Subcutaneous abdominal adipose tissue (tissue), 5 donors: ENCODE measurements at regions not wholly inside any gene's neighbourhood (a gene's known extent, or its start where the extent isn't known, plus 50 kb on each side); places are given as distances from the start of the nearest gene placed in this dataset.

Source experiments
- H3K27ac ChIP-seq: one replicate; pipeline ENCODE4 v1.7.0; 2013; ENCODE audit warnings: low read depth, mild to moderate bottlenecking, inconsistent platforms, low read length, moderate library complexity
- H3K27me3 ChIP-seq, 5 donors: one replicate each; pipeline ENCODE4 v1.7.0; 2013; ENCODE audit warnings: low read length in 5 of 5, inconsistent platforms in 1 of 5; ENCODE audit not compliant: control insufficient read depth in 5 of 5, insufficient read depth in 4 of 5
- H3K36me3 ChIP-seq, 5 donors: one replicate each; pipeline ENCODE4 v1.7.0; 2013; ENCODE audit warnings: low read length in 5 of 5; ENCODE audit not compliant: control insufficient read depth in 5 of 5, insufficient read depth in 5 of 5
- H3K4me1 ChIP-seq, 5 donors: one replicate each; pipeline ENCODE4 v1.7.0; 2013; ENCODE audit warnings: low read length in 5 of 5, mild to moderate bottlenecking in 3 of 5, moderate library complexity in 1 of 5; ENCODE audit not compliant: control insufficient read depth in 5 of 5, insufficient read depth in 5 of 5
- H3K4me3 ChIP-seq, 5 donors: one replicate each; pipeline ENCODE4 v1.7.0; 2013; ENCODE audit warnings: low read length in 5 of 5, low read depth in 1 of 5
- H3K9ac ChIP-seq, 5 donors: one replicate each; pipeline ENCODE4 v1.7.0; 2013; ENCODE audit warnings: low read length in 5 of 5, mild to moderate bottlenecking in 4 of 5, moderate library complexity in 3 of 5
- H3K9me3 ChIP-seq, 5 donors: one replicate each; pipeline ENCODE4 v1.7.0; 2013; ENCODE audit warnings: low read length in 5 of 5; ENCODE audit not compliant: control insufficient read depth in 5 of 5
- donor health status: healthy.
- donor health status: healthy.
- donor health status: healthy.
- donor health status: healthy.
- donor health status: healthy.

DNA sequence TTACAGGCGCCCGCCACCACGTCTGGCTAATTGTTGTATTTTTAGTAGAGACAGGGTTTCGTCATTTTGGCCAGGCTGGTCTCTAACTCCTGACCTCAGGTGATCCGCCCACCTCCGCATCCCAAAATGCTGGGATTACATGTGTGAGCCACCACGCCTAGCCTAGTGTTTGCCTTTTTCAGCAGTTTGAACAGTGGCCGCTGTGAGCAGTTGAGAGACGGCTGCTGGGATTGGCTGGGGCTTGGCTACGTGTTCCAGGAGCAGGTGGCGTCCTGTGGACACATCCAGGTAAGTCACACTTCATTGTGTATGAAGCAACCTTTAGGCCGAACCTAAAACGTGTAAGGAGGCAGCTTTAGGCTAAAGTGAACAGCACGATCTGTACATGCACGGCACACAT is 231.8 kb upstream of the PITRM1 start:
- Histone ChIP-seq H3K4me1 (peaks cover 0 to 23% (median 9%) of the 10 kb centered on the region in 5 donors), H3K27me3 (no peaks in the 10 kb centered on the region), H3K36me3 (no peaks in the 10 kb centered on the region), H3K4me3 (no peak overlapping the region), H3K9ac (no peak overlapping the region), H3K27ac (no peak overlapping the region), H3K9me3 (no peaks in the 10 kb centered on the region)

DNA sequence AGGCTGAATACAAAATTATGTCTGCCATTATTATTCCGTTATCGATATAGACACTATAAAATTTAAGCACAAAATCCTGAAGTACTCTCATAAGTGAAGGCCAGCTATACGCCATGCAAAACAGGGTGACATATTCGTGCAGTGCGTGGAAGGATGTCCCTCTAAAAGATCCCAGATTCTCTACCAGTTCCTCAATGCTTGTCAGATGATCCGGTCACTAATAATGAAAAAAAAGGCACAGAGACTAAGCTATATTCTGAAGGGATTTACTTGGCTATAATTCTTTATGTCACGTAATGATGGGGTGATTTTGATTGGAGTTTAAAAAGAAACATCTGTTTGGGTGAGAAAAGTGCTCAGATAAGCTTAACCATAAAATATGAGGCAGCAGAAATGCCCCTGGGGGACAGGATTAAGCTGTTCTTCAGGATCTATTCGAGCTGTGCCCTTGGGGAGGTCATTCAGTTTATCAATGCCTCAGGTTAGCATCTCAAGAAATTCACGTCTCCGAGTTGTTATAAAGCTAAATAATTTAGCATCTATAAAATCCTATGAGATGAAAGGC is 229.7 kb upstream of the PITRM1 start:
- Histone ChIP-seq H3K9me3 (no peaks in the 10 kb centered on the region), H3K9ac (no peak overlapping the region), H3K27me3 (no peaks in the 10 kb centered on the region), H3K27ac (no peak overlapping the region), H3K4me1 (peaks cover 0 to 30% (median 12%) of the 10 kb centered on the region in 5 donors), H3K4me3 (no peak overlapping the region), H3K36me3 (no peaks in the 10 kb centered on the region)

DNA sequence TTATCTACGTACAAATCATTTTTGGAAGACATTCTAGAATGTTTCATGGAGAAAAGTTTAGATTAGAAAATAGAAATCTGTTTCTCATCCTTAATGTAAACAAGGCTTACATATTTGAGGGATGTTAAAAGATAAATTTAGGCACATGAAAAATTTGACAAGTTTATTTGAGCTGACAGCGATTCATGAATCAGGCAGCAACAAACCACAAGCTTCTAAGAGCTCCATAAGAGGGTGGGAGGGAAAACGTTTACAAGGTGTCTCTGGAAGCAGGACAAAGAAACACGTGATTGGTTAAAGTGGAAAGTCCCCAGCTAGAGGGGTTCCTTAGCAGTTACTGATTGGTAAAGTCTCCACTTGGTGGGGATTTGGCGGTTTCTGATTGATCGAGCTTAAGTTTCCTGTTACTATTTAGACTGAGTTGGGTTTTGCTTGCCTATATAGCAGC is 228.9 kb upstream of the PITRM1 start:
- Histone ChIP-seq H3K4me1 (peaks cover 0 to 30% (median 12%) of the 10 kb centered on the region in 5 donors), H3K9ac (no peak overlapping the region), H3K27ac (no peak overlapping the region), H3K9me3 (no peaks in the 10 kb centered on the region), H3K4me3 (no peak overlapping the region), H3K36me3 (no peaks in the 10 kb centered on the region), H3K27me3 (no peaks in the 10 kb centered on the region)

DNA sequence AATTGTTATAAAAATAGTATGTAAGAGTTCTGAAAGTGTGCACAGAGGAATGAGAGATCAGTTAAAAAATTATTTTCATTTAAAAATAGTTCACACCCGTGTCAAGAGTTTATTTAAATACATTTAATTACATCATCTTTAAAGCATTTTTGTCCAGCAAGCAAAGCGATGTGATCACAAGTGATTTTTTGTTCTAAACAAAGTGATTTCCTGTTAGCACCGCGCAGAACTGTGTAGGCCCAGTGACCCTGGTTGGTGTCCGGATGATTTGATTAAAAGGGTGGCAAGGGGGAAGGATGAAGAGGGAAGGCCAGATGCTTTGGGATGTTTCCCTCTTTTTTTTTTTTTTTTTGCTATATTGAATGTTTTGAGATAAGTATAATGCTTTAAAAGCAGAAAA is 227.8 kb upstream of the PITRM1 start:
- Histone ChIP-seq H3K9me3 (no peaks in the 10 kb centered on the region), H3K4me1 (peaks cover 0 to 26% (median 12%) of the 10 kb centered on the region in 5 donors), H3K27ac (no peak overlapping the region), H3K36me3 (no peaks in the 10 kb centered on the region), H3K9ac (no peak overlapping the region), H3K27me3 (no peaks in the 10 kb centered on the region), H3K4me3 (no peak overlapping the region)

DNA sequence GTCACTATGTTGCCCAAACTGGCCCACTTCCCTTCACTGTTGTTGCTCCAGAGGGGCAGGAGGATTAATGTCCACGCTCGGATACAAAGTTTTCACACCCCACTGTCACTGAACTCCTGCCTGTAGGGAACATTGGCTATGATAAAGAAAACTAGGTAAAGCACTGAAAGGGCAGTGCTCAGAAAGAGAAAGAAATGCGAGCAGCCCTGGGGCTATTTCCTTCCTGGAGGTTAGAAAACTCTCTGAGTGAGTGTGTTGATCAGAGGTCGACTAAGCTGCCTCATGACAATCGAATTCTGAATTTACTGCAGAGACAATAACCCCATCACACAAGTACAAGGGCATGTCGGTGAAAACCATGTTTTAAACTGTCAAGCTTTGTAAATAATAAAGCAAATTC is 227.2 kb upstream of the PITRM1 start:
- peaks cover 0 to 24% (median 12%) of the 10 kb centered on the region in 5 donors for H3K4me1 ChIP-seq
- no peak overlapping the region for H3K9ac ChIP-seq
- H3K36me3 ChIP-seq = no peaks in the 10 kb centered on the region
- no peak overlapping the region for H3K4me3 ChIP-seq
- H3K27ac ChIP-seq = no peak overlapping the region
- peaks cover 0 to 3% (median 1%) of the 10 kb centered on the region in 5 donors for H3K9me3 ChIP-seq
- H3K27me3 ChIP-seq = no peaks in the 10 kb centered on the region

DNA sequence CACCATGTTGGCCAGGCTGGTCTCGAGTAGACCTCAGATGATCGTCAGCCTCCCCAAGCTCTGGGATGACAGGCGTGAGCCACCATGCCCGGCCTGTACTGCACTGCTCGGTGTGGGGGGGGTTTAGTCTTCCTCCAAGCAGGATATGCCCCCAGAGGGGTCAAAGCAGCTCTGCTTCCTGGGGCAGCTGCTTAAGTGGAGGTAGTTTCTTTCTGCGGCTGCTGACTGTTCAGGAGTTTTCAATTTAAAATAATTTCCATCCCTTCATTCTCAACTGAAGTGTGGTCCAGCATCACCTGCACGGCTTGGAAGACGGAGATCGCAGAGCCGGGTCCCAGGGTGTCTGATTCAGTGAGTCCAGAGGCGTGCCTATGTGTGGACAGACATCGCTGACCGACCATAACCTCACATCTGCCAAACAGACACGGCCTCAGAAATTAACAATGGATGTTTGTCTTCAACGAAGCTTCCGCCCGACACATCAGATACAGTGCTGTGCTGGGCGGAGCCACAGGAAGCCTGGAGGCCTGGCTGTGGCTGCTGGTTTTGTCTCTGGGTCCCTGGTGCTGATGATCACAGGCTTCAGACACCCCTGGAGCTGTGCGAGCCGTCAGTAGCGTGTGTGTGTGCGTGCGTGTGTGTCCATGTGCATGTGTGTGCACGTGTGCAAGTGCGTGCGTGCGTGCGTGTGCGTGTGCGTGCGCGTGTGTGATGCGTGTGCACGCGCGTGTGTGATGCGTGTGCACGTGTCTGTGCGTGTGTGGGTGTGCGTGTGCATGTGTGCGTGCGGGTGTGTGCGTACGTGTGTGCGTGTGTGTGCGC is 226.5 kb upstream of the PITRM1 start:
- Histone ChIP-seq H3K4me1 (peaks cover 0 to 20% (median 12%) of the 10 kb centered on the region in 5 donors), H3K27me3 (no peaks in the 10 kb centered on the region), H3K4me3 (peak overlapping the region in 2 of 5 donors; percentile 8 to 28), H3K36me3 (no peaks in the 10 kb centered on the region), H3K27ac (no peak overlapping the region), H3K9me3 (peaks cover 0 to 6% (median 4%) of the 10 kb centered on the region in 5 donors), H3K9ac (no peak overlapping the region)

DNA sequence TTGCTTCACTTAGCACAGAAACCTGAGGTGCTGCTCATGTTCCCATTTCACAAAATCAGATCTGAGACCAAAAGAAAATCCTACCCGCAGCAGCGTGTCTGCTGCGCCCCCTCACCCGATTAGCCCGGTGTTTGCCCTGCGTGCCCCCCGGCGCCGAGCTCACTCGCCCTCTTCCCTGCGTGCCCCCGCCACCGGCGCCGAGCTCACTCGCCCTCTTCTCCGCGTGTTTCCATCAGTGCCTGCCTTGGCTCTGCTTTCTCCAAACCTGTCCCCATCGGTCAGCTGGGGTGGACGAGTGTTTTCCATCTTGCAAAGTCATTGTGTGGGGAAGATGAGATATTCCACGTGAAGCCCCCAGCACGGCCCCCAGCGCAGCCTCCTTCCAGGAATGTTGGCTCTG is 225.3 kb upstream of the PITRM1 start:
- Histone ChIP-seq H3K36me3 (no peaks in the 10 kb centered on the region), H3K27me3 (no peaks in the 10 kb centered on the region), H3K9me3 (peaks cover 0 to 6% (median 4%) of the 10 kb centered on the region in 5 donors), H3K4me3 (no peak overlapping the region), H3K4me1 (peaks cover 0 to 20% (median 12%) of the 10 kb centered on the region in 5 donors), H3K27ac (no peak overlapping the region), H3K9ac (no peak overlapping the region)

DNA sequence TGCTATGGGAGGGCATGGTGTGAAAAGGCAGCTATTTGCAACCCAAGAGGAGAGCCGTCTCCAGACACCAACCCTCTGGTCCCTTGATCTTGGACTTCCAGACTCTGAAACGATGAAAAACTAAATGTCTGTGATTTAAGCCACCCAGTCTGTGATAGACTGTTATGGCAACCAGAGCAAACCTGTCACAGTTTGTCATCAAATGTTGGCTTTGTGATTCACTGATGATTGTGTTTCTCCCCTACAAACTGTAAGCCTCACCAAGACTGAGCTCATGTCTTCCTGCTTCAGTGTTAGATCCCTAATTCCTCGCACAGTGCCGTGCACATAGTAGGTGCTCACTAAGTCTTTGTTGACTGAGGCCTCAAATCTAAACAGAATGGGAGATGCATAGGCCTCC is 224.6 kb upstream of the PITRM1 start:
- Histone ChIP-seq H3K27ac (no peak overlapping the region), H3K9me3 (peaks cover 0 to 6% (median 4%) of the 10 kb centered on the region in 5 donors), H3K36me3 (no peaks in the 10 kb centered on the region), H3K27me3 (no peaks in the 10 kb centered on the region), H3K9ac (no peak overlapping the region), H3K4me1 (peaks cover 0 to 20% (median 12%) of the 10 kb centered on the region in 5 donors), H3K4me3 (no peak overlapping the region)

DNA sequence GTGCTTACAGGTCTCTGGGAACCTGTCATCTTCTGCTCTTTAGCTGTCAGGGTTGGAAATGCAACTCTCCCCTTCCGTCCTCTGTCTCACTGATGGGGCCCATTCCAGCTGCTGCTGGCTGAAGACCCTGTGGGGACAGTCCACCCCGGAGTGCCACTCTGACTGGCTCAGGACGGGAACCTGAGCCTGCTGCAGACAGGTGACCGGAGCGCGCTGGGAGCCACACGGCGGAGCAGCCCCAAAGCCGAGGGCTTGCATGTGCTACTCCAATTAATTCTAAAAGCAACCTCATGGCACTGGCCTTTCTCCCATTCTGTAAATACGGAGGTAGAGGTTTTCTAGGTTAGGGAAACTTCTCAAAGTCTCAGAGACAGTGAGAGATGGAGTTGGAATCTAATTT is 223.5 kb upstream of the PITRM1 start:
- no peak overlapping the region for H3K4me3 ChIP-seq
- H3K4me1 ChIP-seq = peaks cover 0 to 20% (median 12%) of the 10 kb centered on the region in 5 donors
- H3K9ac ChIP-seq = no peak overlapping the region
- no peak overlapping the region for H3K27ac ChIP-seq
- H3K9me3 ChIP-seq = peaks cover 0 to 6% (median 4%) of the 10 kb centered on the region in 5 donors
- no peaks in the 10 kb centered on the region for H3K36me3 ChIP-seq
- H3K27me3 ChIP-seq = no peaks in the 10 kb centered on the region

DNA sequence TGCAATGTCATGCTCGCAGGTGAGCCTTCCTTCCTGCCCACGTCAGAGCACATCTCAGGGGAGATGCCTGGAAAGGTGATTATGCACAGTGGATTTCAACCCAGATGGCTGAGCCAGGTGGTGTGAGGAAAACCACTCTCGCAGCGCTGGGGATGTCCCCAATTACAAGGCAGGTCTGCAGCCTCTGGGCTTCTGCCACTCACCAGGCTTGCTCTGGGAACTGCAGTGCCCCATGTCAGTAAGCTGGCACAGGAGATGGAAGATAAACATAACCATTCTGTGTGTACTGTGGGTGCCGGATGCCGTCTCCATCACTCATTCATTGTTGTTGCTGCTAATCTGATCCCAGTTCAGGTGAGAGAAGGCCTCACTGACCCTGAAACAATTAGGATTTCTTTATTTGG is 222.9 kb upstream of the PITRM1 start:
- peaks cover 0 to 20% (median 12%) of the 10 kb centered on the region in 5 donors for H3K4me1 ChIP-seq

More for the DNA sequence above, 222.9 kb upstream of the PITRM1 start:
- Histone ChIP-seq H3K36me3 (no peaks in the 10 kb centered on the region), H3K9ac (no peak overlapping the region), H3K27me3 (no peaks in the 10 kb centered on the region), H3K27ac (no peak overlapping the region), H3K4me3 (no peak overlapping the region), H3K9me3 (peaks cover 0 to 6% (median 4%) of the 10 kb centered on the region in 5 donors)
